HG02588 (cell line): ENCODE measurements at regions not wholly inside any gene's neighbourhood (a gene's known extent, or its start where the extent isn't known, plus 50 kb on each side); places are given as distances from the start of the nearest gene placed in this dataset.
"Not testable (repeated sequence)": the region's sequence is repeated elsewhere in the genome, so short reads cannot be mapped to it uniquely, and the experiment has no call there.

Source experiments
- ATAC-seq: cut with Tn5 transposase; IDR thresholded peaks from one replicate; pipeline ENCODE4 v1.9.1; 2021; ENCODE audit warnings: mild to moderate bottlenecking, moderate library complexity; ENCODE audit not compliant: unreplicated experiment

- no peak for ATAC-seq
These were observed 522.4 kb upstream of the NAALADL2 start for GRCh38 chr3:174336784-174337183.

GRCh38 chr3:174337227-174337626 is 521.9 kb upstream of the NAALADL2 start:
- no peak for ATAC-seq

- ATAC-seq: no peak
These were observed 518.2 kb upstream of the NAALADL2 start for GRCh38 chr3:174340624-174341587.

- no peak for ATAC-seq
These were observed 517.0 kb upstream of the NAALADL2 start for GRCh38 chr3:174342171-174342570.

GRCh38 chr3:174342941-174343501 is 516.1 kb upstream of the NAALADL2 start:
- no peak for ATAC-seq

- ATAC-seq: no peak
These were observed 513.0 kb upstream of the NAALADL2 start for GRCh38 chr3:174346141-174346540.

GRCh38 chr3:174346571-174346970 is 512.6 kb upstream of the NAALADL2 start:
- ATAC-seq: no peak

GRCh38 chr3:174347474-174348138 is 511.5 kb upstream of the NAALADL2 start:
- ATAC-seq: no peak

GRCh38 chr3:174352227-174352626 is 506.9 kb upstream of the NAALADL2 start:
- ATAC-seq: no peak

- no peak for ATAC-seq
These were observed 503.6 kb upstream of the NAALADL2 start for GRCh38 chr3:174355505-174355904.

- ATAC-seq: no peak
These were observed 502.5 kb upstream of the NAALADL2 start for GRCh38 chr3:174356596-174356995.

- ATAC-seq: no peak
These were observed 500.9 kb upstream of the NAALADL2 start for GRCh38 chr3:174358252-174358651.

- no peak for ATAC-seq
These were observed 496.6 kb upstream of the NAALADL2 start for GRCh38 chr3:174362556-174362955.

GRCh38 chr3:174363256-174363655 is 495.9 kb upstream of the NAALADL2 start:
- no peak for ATAC-seq

- no peak for ATAC-seq
These were observed 493.3 kb upstream of the NAALADL2 start for GRCh38 chr3:174365796-174366195.

- ATAC-seq: not testable (repeated sequence)
These were observed 492.2 kb upstream of the NAALADL2 start for GRCh38 chr3:174366904-174367303.

GRCh38 chr3:174376346-174376745 is 482.8 kb upstream of the NAALADL2 start:
- ATAC-seq: no peak

GRCh38 chr3:174377096-174377495 is 482.0 kb upstream of the NAALADL2 start:
- ATAC-seq: no peak

GRCh38 chr3:174377684-174378083 is 481.4 kb upstream of the NAALADL2 start:
- ATAC-seq: no peak

- no peak for ATAC-seq
These were observed 476.3 kb upstream of the NAALADL2 start for GRCh38 chr3:174382878-174383277.

GRCh38 chr3:174387736-174388135 is 471.4 kb upstream of the NAALADL2 start:
- no peak for ATAC-seq

- no peak for ATAC-seq
These were observed 461.3 kb upstream of the NAALADL2 start for GRCh38 chr3:174397848-174398247.
